ENCODE measurements at regions not wholly inside any gene's neighbourhood (a gene's known extent, or its start where the extent isn't known, plus 50 kb on each side); places are given as distances from the start of the nearest gene placed in this dataset.

- TF ChIP-seq CTCF (IDR thresholded peaks at IDR 0.05): no peak
- TF ChIP-seq EP300 (IDR thresholded peaks at IDR 0.05): no peak
- TF ChIP-seq POLR2A (IDR thresholded peaks at IDR 0.05): no peak
Observed at GRCh38 chr4:8783736-8784135, 87.9 kb downstream of the HMX1 start.
